GM21528 (cell line): ENCODE measurements at regions not wholly inside any gene's neighbourhood (a gene's known extent, or its start where the extent isn't known, plus 50 kb on each side); places are given as distances from the start of the nearest gene placed in this dataset.
"Not testable (repeated sequence)": the region's sequence is repeated elsewhere in the genome, so short reads cannot be mapped to it uniquely, and the experiment has no call there.

Experiments
- ATAC-seq: cut with Tn5 transposase; IDR thresholded peaks from one replicate; pipeline ENCODE4 v1.9.1; 2021; ENCODE audit warnings: mild to moderate bottlenecking, moderate library complexity; ENCODE audit not compliant: unreplicated experiment, low FRiP score

- no peak for ATAC-seq
These were observed 411.8 kb upstream of the STXBP6 start for GRCh38 chr14:25461780-25462179.

- ATAC-seq: no peak
These were observed 394.4 kb upstream of the STXBP6 start for GRCh38 chr14:25444381-25444780.

- ATAC-seq: not testable (repeated sequence)
These were observed 390.4 kb upstream of the STXBP6 start for GRCh38 chr14:25440382-25440781.

- no peak for ATAC-seq
These were observed 387.0 kb upstream of the STXBP6 start for GRCh38 chr14:25436906-25437305.

GRCh38 chr14:25436288-25436875 is 386.4 kb upstream of the STXBP6 start:
- no peak for ATAC-seq

GRCh38 chr14:25431211-25432076 is 381.5 kb upstream of the STXBP6 start:
- no peak for ATAC-seq

GRCh38 chr14:25430808-25431207 is 380.9 kb upstream of the STXBP6 start:
- ATAC-seq: no peak

GRCh38 chr14:25412998-25413397 is 363.1 kb upstream of the STXBP6 start:
- no peak for ATAC-seq

- ATAC-seq: no peak
These were observed 362.1 kb upstream of the STXBP6 start for GRCh38 chr14:25411781-25412757.

- ATAC-seq: no peak
These were observed 356.9 kb upstream of the STXBP6 start for GRCh38 chr14:25406818-25407217.

- no peak for ATAC-seq
These were observed 350.8 kb upstream of the STXBP6 start for GRCh38 chr14:25400607-25401206.

- no peak for ATAC-seq
These were observed 346.2 kb upstream of the STXBP6 start for GRCh38 chr14:25396128-25396527.

GRCh38 chr14:25394791-25395391 is 344.9 kb upstream of the STXBP6 start:
- no peak for ATAC-seq

- ATAC-seq: no peak
These were observed 344.4 kb upstream of the STXBP6 start for GRCh38 chr14:25394356-25394755.

- no peak for ATAC-seq
These were observed 340.0 kb upstream of the STXBP6 start for GRCh38 chr14:25389948-25390347.

GRCh38 chr14:25381498-25381897 is 331.6 kb upstream of the STXBP6 start:
- no peak for ATAC-seq

- no peak for ATAC-seq
These were observed 325.7 kb upstream of the STXBP6 start for GRCh38 chr14:25375639-25376038.

- no peak for ATAC-seq
These were observed 321.1 kb upstream of the STXBP6 start for GRCh38 chr14:25371068-25371467.

- not testable (repeated sequence) for ATAC-seq
These were observed 320.1 kb upstream of the STXBP6 start for GRCh38 chr14:25370057-25370456.

- ATAC-seq: no peak
These were observed 308.4 kb upstream of the STXBP6 start for GRCh38 chr14:25358330-25358729.
